T-helper 1 cell treated with Interleukin-12 subunit alpha and Interleukin-12 subunit beta and Interleukin-4 antibody, amounts not matched to agents 30 μg/mL and 1 μg/mL, for 36 hours (primary cell): ENCODE measurements at regions not wholly inside any gene's neighbourhood (a gene's known extent, or its start where the extent isn't known, plus 50 kb on each side); places are given as distances from the start of the nearest gene placed in this dataset.

Experiments
- H3K27ac Mint-ChIP-seq: one replicate; pipeline ENCODE4 v1.8.0; 2021; ENCODE audit warnings: mild to moderate bottlenecking, mixed read lengths
- H3K27me3 Mint-ChIP-seq: one replicate; pipeline ENCODE4 v1.8.0; 2021; ENCODE audit warnings: low read depth, mixed read lengths
- H3K36me3 Mint-ChIP-seq: one replicate; pipeline ENCODE4 v1.8.0; 2021; ENCODE audit warnings: low read depth, mixed read lengths
- H3K4me1 Mint-ChIP-seq: one replicate; pipeline ENCODE4 v1.8.0; 2021; ENCODE audit warnings: low read depth, mixed read lengths
- H3K4me3 Mint-ChIP-seq: one replicate; pipeline ENCODE4 v1.8.0; 2021; ENCODE audit warnings: mild to moderate bottlenecking, moderate library complexity, mixed read lengths
- H3K9me3 Mint-ChIP-seq: one replicate; pipeline ENCODE4 v1.8.0; 2021; ENCODE audit warnings: mixed read lengths

DNA sequence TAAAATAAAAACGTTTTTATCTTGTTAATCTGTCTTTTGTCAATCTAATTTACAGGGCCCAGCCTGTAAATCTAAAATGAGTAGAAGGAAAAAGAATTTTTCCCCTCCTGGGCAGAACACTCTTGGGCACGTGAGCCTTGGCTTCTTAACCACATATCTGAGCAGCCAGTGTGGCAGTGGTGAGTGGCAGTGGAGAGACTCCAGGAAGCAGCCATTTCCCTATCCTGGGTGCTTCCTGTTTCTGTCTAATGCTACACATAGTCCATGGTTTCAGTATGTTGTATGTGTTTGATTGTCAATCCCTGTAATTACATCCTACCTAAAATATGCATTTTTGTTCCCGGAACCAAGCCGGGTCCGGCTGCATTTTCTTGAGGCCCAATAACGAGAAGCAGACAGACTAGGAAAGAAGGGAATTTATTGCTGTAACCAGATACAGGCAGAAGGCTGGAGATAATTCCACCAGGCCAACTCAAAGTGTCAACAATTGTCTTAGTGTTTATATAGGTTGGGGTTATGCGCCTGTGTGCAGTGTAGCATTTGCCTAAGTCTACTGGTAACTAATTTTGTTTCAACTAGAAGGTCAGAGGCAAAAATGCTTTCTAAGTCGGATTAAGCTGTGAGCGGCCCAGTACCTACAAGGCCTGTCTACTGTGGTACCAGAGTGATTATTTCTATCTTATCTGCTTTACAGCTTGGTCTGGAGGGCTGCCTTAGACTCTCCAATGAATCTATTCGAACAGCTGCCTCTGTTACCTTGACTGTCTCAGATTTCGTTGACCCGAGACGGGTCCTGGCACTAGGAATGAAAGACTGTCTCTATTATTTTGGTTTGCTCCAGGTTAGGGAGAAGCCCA lies 82.4 kb upstream of the RESF1 start:
- Mint-ChIP-seq H3K4me1 (peaks cover 22% of the 10 kb centered on the region), H3K4me3 (no peak overlapping the region), H3K36me3 (peaks cover 29% of the 10 kb centered on the region), H3K27me3 (no peaks in the 10 kb centered on the region), H3K9me3 (peaks cover 35% of the 10 kb centered on the region), H3K27ac (peak overlapping the region; percentile 77)

DNA sequence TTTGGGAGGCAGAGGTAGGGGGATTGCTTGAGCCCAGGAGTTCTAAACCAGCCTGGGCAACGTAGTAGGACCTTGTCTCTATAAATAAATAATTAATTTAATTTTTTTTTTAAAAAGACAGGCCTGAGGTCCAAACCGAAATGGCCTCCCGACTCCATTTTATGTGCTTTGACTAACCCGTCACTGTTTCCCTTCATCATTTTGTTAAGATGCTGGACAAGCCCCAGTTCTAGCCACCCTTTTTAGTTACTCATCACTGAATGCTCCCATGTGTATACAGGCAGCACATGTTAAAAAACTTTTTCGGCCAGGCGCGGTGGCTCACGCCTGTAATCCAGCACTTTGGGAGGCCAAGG lies 83.6 kb upstream of the RESF1 start:
- Mint-ChIP-seq H3K36me3 (peaks cover 34% of the 10 kb centered on the region), H3K4me1 (peaks cover 22% of the 10 kb centered on the region), H3K9me3 (peaks cover 40% of the 10 kb centered on the region), H3K4me3 (peak overlapping the region; percentile 69), H3K27me3 (no peaks in the 10 kb centered on the region), H3K27ac (peak overlapping the region; percentile 99)

- Mint-ChIP-seq H3K27ac (peak overlapping the region; percentile 99), H3K4me1 (peaks cover 22% of the 10 kb centered on the region), H3K27me3 (no peaks in the 10 kb centered on the region), H3K36me3 (peaks cover 34% of the 10 kb centered on the region), H3K4me3 (peak overlapping the region; percentile 69), H3K9me3 (peaks cover 38% of the 10 kb centered on the region)
Observed at GRCh38 chr12:31874961-31875608, 84.1 kb upstream of the RESF1 start.

- Mint-ChIP-seq H3K36me3 (peaks cover 31% of the 10 kb centered on the region), H3K9me3 (peaks cover 25% of the 10 kb centered on the region), H3K27ac (peak overlapping the region; percentile 27), H3K27me3 (no peaks in the 10 kb centered on the region), H3K4me3 (no peak overlapping the region), H3K4me1 (peaks cover 22% of the 10 kb centered on the region)
Observed at GRCh38 chr12:31872831-31873604, 86.2 kb upstream of the RESF1 start.

DNA sequence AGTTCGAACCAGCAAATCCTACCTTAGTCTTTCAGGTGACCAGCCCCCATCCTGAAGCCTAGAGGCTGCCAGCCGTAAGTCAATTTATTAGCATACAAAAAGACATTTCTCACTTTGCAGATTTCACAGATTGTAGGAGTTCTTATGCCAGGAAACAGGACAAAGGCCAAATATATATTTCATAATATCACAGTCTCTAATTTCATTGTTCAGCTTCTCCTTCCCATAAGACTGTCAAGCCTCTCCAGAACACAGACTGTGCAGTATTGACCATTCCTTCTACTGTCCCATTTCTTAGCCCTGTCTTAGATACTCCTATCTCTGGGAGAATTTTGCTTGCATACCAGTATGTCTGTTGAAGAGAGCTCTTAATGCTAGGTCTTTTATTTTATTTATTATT lies 89.2 kb upstream of the RESF1 start:
- Mint-ChIP-seq H3K27me3 (no peaks in the 10 kb centered on the region), H3K4me1 (peaks cover 15% of the 10 kb centered on the region), H3K4me3 (no peak overlapping the region), H3K9me3 (peaks cover 25% of the 10 kb centered on the region), H3K27ac (no peak overlapping the region), H3K36me3 (peaks cover 25% of the 10 kb centered on the region)

GRCh38 chr12:31868965-31869364 lies 90.2 kb upstream of the RESF1 start:
- H3K27me3 Mint-ChIP-seq, result no peaks in the 10 kb centered on the region
- peaks cover 21% of the 10 kb centered on the region for H3K36me3 Mint-ChIP-seq
- peaks cover 5% of the 10 kb centered on the region for H3K4me1 Mint-ChIP-seq
- peaks cover 23% of the 10 kb centered on the region for H3K9me3 Mint-ChIP-seq
- H3K4me3 Mint-ChIP-seq, result no peak overlapping the region
- H3K27ac Mint-ChIP-seq, result no peak overlapping the region

- Mint-ChIP-seq H3K27me3 (no peaks in the 10 kb centered on the region), H3K36me3 (peaks cover 11% of the 10 kb centered on the region), H3K4me1 (peaks cover 5% of the 10 kb centered on the region), H3K4me3 (no peak overlapping the region), H3K9me3 (peaks cover 14% of the 10 kb centered on the region), H3K27ac (no peak overlapping the region)
Observed at GRCh38 chr12:31867292-31867691, 91.9 kb upstream of the RESF1 start.

DNA sequence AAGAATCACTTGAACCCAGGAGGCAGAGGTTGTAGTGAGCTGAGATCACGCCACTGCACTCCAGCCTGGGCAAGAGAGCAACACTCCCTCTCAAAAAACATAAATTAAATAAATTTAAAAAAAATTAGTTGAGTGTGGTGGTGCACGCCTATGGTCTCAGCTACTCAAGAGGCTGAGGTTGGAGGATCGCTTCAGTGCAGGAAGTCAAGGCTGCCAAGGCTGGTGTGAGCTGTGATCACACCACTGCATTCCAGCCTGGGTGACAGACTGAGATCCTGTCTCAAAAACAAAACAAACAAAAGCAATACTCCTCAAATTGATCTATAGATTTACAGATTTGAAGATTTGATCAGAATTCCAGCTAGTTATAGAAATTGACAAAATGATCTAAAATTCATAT lies 92.7 kb upstream of the RESF1 start:
- H3K27ac Mint-ChIP-seq, result no peak overlapping the region
- no peaks in the 10 kb centered on the region for H3K27me3 Mint-ChIP-seq
- peaks cover 5% of the 10 kb centered on the region for H3K4me1 Mint-ChIP-seq
- no peak overlapping the region for H3K4me3 Mint-ChIP-seq
- H3K36me3 Mint-ChIP-seq, result peaks cover 9% of the 10 kb centered on the region
- peaks cover 11% of the 10 kb centered on the region for H3K9me3 Mint-ChIP-seq

DNA sequence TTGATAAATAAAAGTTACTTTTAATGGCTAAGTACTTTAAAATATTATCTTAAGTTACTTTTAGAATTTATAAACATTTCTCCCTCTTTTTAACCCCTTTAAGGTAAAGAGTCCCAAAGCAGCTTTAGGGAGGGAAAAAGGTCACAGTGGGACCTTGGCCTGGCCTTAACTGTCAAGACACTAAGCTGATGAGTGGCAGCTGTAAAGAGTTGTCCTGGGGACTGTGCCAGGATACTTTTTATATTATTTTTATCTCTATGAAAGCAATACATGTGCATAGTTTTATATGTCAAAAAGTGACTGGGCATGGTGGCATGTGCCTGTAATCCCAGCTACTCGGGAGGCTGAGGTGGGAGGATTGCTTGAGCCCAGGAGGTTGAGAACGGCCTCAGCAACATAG lies 94.2 kb upstream of the RESF1 start:
- no peak overlapping the region for H3K27ac Mint-ChIP-seq
- peaks cover 5% of the 10 kb centered on the region for H3K4me1 Mint-ChIP-seq
- H3K4me3 Mint-ChIP-seq, result no peak overlapping the region
- H3K36me3 Mint-ChIP-seq, result peaks cover 4% of the 10 kb centered on the region
- no peaks in the 10 kb centered on the region for H3K27me3 Mint-ChIP-seq
- H3K9me3 Mint-ChIP-seq, result peaks cover 12% of the 10 kb centered on the region

DNA sequence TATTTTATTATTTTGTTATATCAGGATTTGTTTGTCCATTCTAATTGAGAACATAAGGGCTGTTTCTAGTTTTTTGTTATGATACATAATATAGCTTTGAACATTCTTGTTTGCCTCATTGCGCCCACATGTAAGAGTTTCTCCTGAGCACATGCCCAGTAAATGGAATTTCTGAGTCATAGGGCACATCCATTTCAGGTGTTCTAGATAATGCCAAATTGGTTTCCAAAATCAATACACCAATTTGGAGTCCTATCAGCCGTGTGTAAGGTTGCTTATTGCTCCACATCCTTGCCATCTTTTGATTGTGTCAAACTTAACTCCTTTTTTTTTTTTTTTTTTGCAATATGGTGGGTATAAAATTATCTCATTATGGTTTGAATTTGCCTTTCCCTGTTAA lies 97.9 kb upstream of the RESF1 start:
- Mint-ChIP-seq H3K27me3 (no peaks in the 10 kb centered on the region), H3K4me1 (no peaks in the 10 kb centered on the region), H3K9me3 (peaks cover 25% of the 10 kb centered on the region), H3K27ac (no peak overlapping the region), H3K36me3 (no peaks in the 10 kb centered on the region), H3K4me3 (no peak overlapping the region)

- H3K36me3 Mint-ChIP-seq, result peaks cover under 1% of the 10 kb centered on the region
- no peaks in the 10 kb centered on the region for H3K27me3 Mint-ChIP-seq
- no peak overlapping the region for H3K27ac Mint-ChIP-seq
- H3K4me1 Mint-ChIP-seq, result no peaks in the 10 kb centered on the region
- H3K4me3 Mint-ChIP-seq, result no peak overlapping the region
- peaks cover 30% of the 10 kb centered on the region for H3K9me3 Mint-ChIP-seq
Observed at GRCh38 chr12:31860401-31860800, 98.8 kb upstream of the RESF1 start.

DNA sequence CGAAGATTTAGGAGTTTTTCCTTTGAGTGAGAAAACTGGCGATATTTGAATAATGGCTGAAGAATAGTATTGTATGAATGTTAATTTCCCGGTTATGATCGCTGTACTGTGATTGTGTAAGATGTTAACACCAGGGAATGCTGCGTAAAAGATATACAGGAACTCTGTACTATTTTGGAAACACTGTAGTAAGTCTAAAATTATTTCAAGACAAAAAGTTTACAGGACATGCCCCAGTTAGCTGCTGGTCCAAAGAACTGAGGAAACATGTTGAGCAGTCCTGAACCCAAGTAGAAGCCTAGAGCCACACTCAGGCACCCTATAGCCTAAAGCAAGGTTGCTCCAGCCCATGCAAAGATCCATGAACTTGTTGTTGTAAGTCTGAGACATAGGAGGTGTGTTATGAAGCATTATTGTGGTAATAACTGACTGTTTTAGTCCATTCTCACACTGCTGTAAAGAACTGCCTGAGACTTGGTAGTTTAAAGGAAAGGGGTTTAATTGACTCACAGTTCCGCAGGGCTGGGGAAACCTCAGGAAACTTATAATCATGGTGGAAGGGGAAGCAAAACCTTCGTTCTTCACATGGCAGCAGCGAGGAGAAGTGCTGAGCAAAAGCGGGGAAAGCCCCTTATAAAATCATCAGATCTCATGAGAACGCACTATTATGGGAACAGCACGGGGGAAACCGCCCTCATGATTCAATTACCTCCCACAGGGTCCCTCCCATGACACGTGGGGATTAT lies 99.8 kb upstream of the RESF1 start:
- H3K4me1 Mint-ChIP-seq, result no peaks in the 10 kb centered on the region
- H3K4me3 Mint-ChIP-seq, result no peak overlapping the region
- H3K27ac Mint-ChIP-seq, result peak overlapping the region; percentile 36
- H3K36me3 Mint-ChIP-seq, result peaks cover 4% of the 10 kb centered on the region
- H3K9me3 Mint-ChIP-seq, result peaks cover 38% of the 10 kb centered on the region
- no peaks in the 10 kb centered on the region for H3K27me3 Mint-ChIP-seq

DNA sequence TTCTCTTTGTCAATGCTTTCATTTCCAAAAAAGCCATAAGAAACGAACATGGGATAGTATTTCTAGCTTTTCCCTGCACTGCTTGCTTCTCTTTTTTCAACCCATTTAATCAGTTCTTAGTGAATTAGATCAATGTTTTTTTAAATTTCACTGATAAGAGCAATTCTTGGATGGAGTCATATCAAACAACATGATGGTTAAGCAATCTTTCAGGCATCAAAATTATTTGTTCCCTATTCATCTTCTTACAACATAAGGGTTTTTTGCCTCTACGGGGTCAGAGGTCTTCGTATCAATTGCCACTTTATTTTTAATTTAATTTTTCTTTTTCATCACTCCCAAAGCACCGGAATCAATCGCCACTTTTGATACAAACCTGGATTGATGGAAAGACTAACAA lies 103.8 kb upstream of the RESF1 start:
- Mint-ChIP-seq H3K36me3 (peaks cover 17% of the 10 kb centered on the region), H3K4me1 (no peaks in the 10 kb centered on the region), H3K27ac (no peak overlapping the region)

DNA sequence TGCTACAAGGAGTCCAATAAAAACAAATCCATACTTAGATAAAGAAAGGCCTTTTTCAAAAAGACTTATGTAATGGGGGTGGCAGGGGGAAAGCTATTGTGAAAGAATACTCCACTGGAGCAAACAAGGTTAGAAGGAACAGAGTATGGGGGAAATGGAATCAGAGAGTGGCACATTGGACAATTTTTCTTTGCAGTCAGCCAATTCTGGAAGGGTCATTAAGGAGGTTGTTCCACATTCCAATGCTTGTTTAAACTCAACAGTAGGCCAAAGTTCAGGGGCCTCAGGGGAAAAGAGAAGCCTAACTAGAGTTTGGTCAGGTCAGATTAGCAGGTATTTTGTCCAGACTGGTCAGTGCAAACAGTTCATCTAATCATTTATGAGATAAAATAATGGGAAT lies 105.2 kb upstream of the RESF1 start:
- no peak overlapping the region for H3K4me3 Mint-ChIP-seq
- H3K9me3 Mint-ChIP-seq, result peaks cover 57% of the 10 kb centered on the region
- no peak overlapping the region for H3K27ac Mint-ChIP-seq
- no peaks in the 10 kb centered on the region for H3K4me1 Mint-ChIP-seq
- no peaks in the 10 kb centered on the region for H3K27me3 Mint-ChIP-seq
- H3K36me3 Mint-ChIP-seq, result peaks cover 17% of the 10 kb centered on the region

More for the DNA sequence above, 103.8 kb upstream of the RESF1 start:
- Mint-ChIP-seq H3K9me3 (peaks cover 69% of the 10 kb centered on the region), H3K27me3 (no peaks in the 10 kb centered on the region), H3K4me3 (no peak overlapping the region)
